Neural cell (in vitro differentiated cells): ENCODE measurements at regions not wholly inside any gene's neighbourhood (a gene's known extent, or its start where the extent isn't known, plus 50 kb on each side); places are given as distances from the start of the nearest gene placed in this dataset.

Source experiments
- H2AFZ ChIP-seq: fragments of 200-600, 300-800 bp; sonication (generic), shearing (Covaris generic); 2 replicates; pipeline ENCODE4 v1.6.0; 2014; ENCODE audit warnings: low read depth, mild to moderate bottlenecking, antibody characterized with exemption, low read length, moderate library complexity
- H3F3A ChIP-seq: fragments of 200-600 bp; shearing (Covaris generic); 2 replicates; pipeline ENCODE4 v1.6.1; 2016; ENCODE audit warnings: mild to moderate bottlenecking, moderate library complexity, mixed read lengths, antibody characterized with exemption, low read length; ENCODE audit not compliant: insufficient read depth, poor library complexity, severe bottlenecking
- H3K27ac ChIP-seq: fragments of 200-600, 300-800 bp; sonication (generic), shearing (Covaris generic); 2 replicates; pipeline ENCODE4 v1.5.1; 2014; ENCODE audit warnings: mild to moderate bottlenecking, low read length, moderate library complexity
- H3K27me3 ChIP-seq: fragments of 300-800, 200-600 bp; sonication (generic), shearing (Covaris generic); 2 replicates; pipeline ENCODE4 v1.6.0; 2014; ENCODE audit warnings: mild to moderate bottlenecking, low read depth, low read length, moderate library complexity; ENCODE audit not compliant: insufficient read depth
- H3K36me3 ChIP-seq: fragments of 300-800, 200-600 bp; sonication (generic), shearing (Covaris generic); 2 replicates; pipeline ENCODE4 v1.5.1; 2014; ENCODE audit warnings: mild to moderate bottlenecking, antibody characterized with exemption, low read length, moderate library complexity; ENCODE audit not compliant: insufficient read depth
- H3K4me2 ChIP-seq: fragments of 300-800, 200-600 bp; sonication (generic), shearing (Covaris generic); 2 replicates; pipeline ENCODE4 v1.6.0; 2014; ENCODE audit warnings: mild to moderate bottlenecking, low read length
- H3K4me3 ChIP-seq: fragments of 300-800, 200-600 bp; sonication (generic), shearing (Covaris generic); 2 replicates; pipeline ENCODE4 v1.5.1; 2014; ENCODE audit warnings: mild to moderate bottlenecking, low read length, moderate library complexity
- H3K79me2 ChIP-seq: fragments of 200-600 bp; shearing (Covaris generic); replicated peaks from 2 replicates; pipeline ENCODE4 v1.6.0; 2014; ENCODE audit warnings: mild to moderate bottlenecking, low read length, moderate library complexity; ENCODE audit not compliant: insufficient read depth
- H3K9ac ChIP-seq: fragments of 300-800, 200-600 bp; sonication (generic), shearing (Covaris generic); 2 replicates; pipeline ENCODE4 v1.6.1; 2016; ENCODE audit warnings: mild to moderate bottlenecking, low read length, mixed read lengths
- H3K9me2 ChIP-seq: fragments of 200-600 bp; shearing (Covaris generic); 2 replicates; pipeline ENCODE4 v1.6.1; 2016; ENCODE audit warnings: mild to moderate bottlenecking, low read length, mixed read lengths; ENCODE audit not compliant: insufficient read depth
- H3K9me3 ChIP-seq: fragments of 200-600, 300-800 bp; sonication (generic), shearing (Covaris generic); 2 replicates; pipeline ENCODE4 v1.6.1; 2016; ENCODE audit warnings: mild to moderate bottlenecking, mixed run types, low read length, moderate library complexity, mixed read lengths
- H4K20me1 ChIP-seq: fragments of 200-600 bp; shearing (Covaris generic); 2 replicates; pipeline ENCODE4 v1.6.1; 2016; ENCODE audit warnings: mild to moderate bottlenecking, mixed run types; ENCODE audit not compliant: insufficient read depth
- CTCF ChIP-seq: fragments of 450-650 bp; IDR thresholded peaks from 2 replicates; pipeline ENCODE4 v1.5.1; 2014; ENCODE audit warnings: antibody characterized with exemption, mild to moderate bottlenecking, moderate library complexity; ENCODE audit not compliant: poor library complexity, severe bottlenecking
- EP300 ChIP-seq: fragments of 450-650 bp; conservative IDR thresholded peaks from 2 replicates; pipeline ENCODE4 v1.6.1; 2014; ENCODE audit warnings: antibody characterized with exemption, mild to moderate bottlenecking, moderate library complexity; ENCODE audit not compliant: poor library complexity, severe bottlenecking
- EZH2 ChIP-seq: fragments of 200-600, 300-800 bp; shearing (Covaris generic), sonication (generic); IDR thresholded peaks from 2 replicates; pipeline ENCODE4 v1.6.1; 2014; ENCODE audit warnings: antibody characterized with exemption, low read length, borderline replicate concordance, mild to moderate bottlenecking; ENCODE audit not compliant: insufficient read depth, poor library complexity, severe bottlenecking
- MXI1 ChIP-seq: fragments of 450-650 bp; conservative IDR thresholded peaks from 2 replicates; pipeline ENCODE4 v1.6.1; 2014; ENCODE audit warnings: antibody characterized with exemption, mild to moderate bottlenecking; ENCODE audit not compliant: poor library complexity, severe bottlenecking
- POLR2AphosphoS5 ChIP-seq: IDR thresholded peaks from 2 replicates; pipeline ENCODE4 v1.6.1; 2012
- RAD21 ChIP-seq: fragments of 450-650 bp; conservative IDR thresholded peaks from 2 replicates; pipeline ENCODE4 v1.6.1; 2014; ENCODE audit warnings: antibody characterized with exemption, mild to moderate bottlenecking, moderate library complexity
- SMC3 ChIP-seq: fragments of 450-650 bp; conservative IDR thresholded peaks from 2 replicates; pipeline ENCODE4 v1.6.1; 2014; ENCODE audit warnings: antibody characterized with exemption, mild to moderate bottlenecking, moderate library complexity; ENCODE audit not compliant: poor library complexity
- small RNA-seq, 3 experiments: library from RNA; depleted of rRNA; stranded (forward); fragments of <200 nt; gene quantifications; one replicate each; pipeline ENCODE3, GENCODE V24; 2012
- TF ChIP-seq, protein P1 (sequence below): IDR thresholded peaks from 2 replicates; pipeline ENCODE4 v1.6.1; 2012; ENCODE audit warnings: borderline replicate concordance

- Histone ChIP-seq H3K79me2 (no peaks in the 10 kb centered on the region), H4K20me1 (no peaks in the 10 kb centered on the region), H3K4me2 (no peak overlapping the region), H2AFZ (no peak overlapping the region), H3K9me2 (no peaks in the 10 kb centered on the region), H3F3A (no peaks in the 10 kb centered on the region), H3K36me3 (no peaks in the 10 kb centered on the region), H3K9ac (no peak overlapping the region), H3K27me3 (no peaks in the 10 kb centered on the region), H3K9me3 (no peaks in the 10 kb centered on the region), H3K4me3 (no peak overlapping the region), H3K27ac (no peak overlapping the region)
- TF ChIP-seq EP300 (no peak), POLR2AphosphoS5 (no peak), MXI1 (no peak), CTCF (no peak), EZH2 (no peak), RAD21 (no peak), SMC3 (no peak)
- TF ChIP-seq, protein P1, sequence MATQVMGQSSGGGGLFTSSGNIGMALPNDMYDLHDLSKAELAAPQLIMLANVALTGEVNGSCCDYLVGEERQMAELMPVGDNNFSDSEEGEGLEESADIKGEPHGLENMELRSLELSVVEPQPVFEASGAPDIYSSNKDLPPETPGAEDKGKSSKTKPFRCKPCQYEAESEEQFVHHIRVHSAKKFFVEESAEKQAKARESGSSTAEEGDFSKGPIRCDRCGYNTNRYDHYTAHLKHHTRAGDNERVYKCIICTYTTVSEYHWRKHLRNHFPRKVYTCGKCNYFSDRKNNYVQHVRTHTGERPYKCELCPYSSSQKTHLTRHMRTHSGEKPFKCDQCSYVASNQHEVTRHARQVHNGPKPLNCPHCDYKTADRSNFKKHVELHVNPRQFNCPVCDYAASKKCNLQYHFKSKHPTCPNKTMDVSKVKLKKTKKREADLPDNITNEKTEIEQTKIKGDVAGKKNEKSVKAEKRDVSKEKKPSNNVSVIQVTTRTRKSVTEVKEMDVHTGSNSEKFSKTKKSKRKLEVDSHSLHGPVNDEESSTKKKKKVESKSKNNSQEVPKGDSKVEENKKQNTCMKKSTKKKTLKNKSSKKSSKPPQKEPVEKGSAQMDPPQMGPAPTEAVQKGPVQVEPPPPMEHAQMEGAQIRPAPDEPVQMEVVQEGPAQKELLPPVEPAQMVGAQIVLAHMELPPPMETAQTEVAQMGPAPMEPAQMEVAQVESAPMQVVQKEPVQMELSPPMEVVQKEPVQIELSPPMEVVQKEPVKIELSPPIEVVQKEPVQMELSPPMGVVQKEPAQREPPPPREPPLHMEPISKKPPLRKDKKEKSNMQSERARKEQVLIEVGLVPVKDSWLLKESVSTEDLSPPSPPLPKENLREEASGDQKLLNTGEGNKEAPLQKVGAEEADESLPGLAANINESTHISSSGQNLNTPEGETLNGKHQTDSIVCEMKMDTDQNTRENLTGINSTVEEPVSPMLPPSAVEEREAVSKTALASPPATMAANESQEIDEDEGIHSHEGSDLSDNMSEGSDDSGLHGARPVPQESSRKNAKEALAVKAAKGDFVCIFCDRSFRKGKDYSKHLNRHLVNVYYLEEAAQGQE, result no peak
Observed at GRCh38 chr2:14577843-14578242, 54.7 kb upstream of the LRATD1 start.

Small RNA genes lying in the stretch of these regions (small RNA-seq; reads per million reads assigned to genes)
- 0 reads per million in 3 experiments for gene RF00017
- gene RNU6-1288P, result 0 reads per million in 3 experiments
